Fibroblast of skin of right quadriceps (primary cell): ENCODE measurements at regions not wholly inside any gene's neighbourhood (a gene's known extent, or its start where the extent isn't known, plus 50 kb on each side); places are given as distances from the start of the nearest gene placed in this dataset.
A peak's percentile ranks its signal among the peaks of the same experiment; 100 is the strongest.

ENCODE experiments used
- DNase-seq: peaks from one replicate; pipeline ENCODE4 v3.0.0-alpha.2; 2013

DNA sequence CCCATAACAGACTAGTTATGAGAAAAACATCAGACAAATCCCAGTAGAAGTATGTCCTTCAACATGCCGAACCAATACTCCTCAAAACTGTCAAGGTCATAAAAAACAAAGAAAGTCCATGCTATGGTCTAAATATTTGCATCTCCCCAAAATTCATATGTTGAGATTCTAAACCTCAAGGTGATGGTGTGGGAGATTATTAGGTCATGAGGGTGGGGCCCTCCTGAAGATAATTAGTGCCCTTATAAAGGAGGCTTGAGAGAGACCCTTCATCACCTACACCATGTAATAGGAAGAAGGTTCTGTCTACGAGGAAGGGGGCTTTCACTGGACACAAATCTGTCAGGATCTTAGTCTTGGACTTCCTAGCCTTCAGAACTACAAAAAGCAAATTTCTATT lies 118.6 kb upstream of the GUCY1A2 start:
- DNase-seq, result no peak

DNA sequence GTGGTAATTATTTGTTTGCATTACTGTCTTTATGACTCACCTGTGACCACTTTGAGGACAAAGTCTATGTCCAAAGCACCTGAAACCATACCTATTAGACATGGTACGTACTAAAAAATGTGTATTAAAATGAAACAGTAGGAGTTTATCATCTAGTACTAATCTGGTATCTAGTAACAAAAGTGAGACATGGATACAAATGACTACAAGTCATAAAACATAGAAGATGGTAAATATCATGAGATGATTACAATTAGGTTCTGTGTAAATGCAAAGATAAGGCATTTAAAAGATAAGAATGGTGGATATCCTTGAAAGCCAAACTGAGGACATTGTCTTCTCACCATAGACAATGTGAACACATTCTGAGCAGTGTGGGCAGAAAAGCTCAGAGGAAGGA lies 113.5 kb upstream of the GUCY1A2 start:
- DNase-seq, result no peak

DNA sequence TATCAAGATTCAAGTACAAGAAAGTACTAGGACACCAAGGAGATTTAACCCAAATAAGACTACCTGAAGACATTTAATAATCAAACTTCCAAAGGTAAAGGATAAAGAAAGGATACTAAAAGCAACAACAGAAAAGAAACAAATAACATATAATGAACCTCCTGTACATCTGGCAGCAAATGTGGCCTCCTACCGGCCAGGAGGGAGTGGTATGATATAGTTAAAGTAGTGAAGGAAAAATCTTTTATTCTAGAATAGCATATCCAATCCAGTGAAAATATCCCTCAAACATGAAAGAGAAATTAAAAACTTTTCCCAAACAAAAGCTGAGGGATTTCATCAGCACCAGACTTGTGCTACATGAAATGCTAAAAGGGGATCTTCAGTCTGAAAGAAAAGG lies 104.7 kb upstream of the GUCY1A2 start:
- no peak for DNase-seq

DNA sequence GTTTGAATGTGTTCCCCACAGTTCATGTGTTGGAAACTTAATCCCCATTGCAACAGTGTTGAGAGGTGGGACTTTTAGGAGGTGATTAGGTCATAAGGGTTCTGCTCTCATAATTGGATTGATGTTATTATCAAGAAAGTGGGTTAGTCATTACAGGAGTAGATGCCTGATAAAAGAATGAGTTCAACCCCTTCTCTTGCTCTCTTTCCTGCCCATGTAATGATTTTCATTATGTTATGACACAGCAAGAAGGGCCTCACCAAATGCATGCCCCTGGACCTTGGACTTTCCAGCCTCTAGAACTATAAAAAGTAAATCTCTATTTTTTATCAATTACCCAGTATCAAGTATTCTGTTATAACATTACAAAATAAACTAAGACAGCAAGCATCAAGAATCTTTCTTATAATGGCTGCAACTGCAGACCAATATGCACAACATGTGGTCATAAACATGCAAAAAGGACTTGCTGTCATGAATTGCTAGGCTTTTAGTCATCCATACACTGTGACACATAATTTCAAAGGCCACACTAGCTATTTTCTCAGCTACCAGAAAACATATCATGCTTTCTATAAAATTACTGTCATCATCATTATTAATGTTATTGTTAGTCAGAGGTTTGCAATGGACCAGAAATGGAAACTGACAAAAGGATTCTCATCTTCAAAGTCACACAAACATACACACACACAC lies 99.9 kb upstream of the GUCY1A2 start:
- DNase-seq, result peak; percentile 12

DNA sequence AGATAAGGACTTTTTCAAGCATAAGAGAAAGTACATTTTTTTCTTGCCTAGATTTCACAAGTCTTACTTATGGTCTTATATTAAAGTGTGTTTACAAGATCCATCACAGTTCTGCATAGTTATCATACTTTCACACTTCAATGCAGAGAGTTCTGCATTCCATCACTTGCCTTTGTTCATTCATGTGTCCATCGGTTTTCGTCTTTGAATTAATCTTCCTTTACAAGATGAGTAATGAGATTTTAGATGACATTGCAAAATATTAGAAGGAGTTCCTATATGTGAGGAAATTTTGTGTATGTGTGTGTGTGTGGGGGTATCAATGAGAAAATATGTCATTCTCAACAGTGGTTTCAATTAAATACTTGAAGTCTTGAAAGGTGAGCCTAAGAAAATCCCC lies 98.1 kb upstream of the GUCY1A2 start:
- DNase-seq, result peak; percentile 4

DNA sequence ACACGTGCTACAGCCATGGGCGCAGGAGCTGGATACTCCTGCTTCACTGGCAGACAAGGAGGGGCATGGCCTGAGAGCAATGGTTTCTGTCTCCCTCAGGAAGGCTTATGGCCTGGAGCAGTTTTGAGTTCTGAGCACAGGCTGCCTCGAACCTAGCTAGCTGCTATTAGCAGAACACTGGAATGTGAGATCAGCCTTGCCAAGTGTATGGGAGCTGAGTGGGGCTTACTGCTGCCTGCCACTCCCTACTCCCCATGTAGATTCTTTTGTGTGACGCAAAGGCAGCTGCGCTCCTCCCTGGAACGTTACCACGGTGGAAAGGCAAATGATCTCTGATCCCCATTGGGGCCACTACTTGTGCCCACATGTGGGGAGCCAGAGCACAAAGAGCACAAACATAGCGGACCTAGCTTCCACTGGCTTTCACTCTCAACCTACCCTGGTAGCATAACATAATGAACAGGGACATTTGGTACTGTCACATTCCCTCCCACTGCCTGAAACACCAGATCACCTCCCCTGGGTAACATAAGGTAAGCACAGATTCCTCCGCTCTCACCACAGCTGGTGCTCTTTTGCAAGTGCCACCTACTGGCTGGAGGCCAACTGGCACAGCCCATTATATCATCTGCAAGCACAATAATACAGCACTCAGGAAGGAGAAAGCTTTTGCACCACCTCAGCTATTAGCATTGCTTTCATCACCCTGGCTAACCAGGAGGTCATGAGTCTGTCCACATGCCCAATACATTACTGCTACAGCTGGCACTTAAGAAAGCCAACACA lies 84.6 kb upstream of the GUCY1A2 start:
- no peak for DNase-seq

DNA sequence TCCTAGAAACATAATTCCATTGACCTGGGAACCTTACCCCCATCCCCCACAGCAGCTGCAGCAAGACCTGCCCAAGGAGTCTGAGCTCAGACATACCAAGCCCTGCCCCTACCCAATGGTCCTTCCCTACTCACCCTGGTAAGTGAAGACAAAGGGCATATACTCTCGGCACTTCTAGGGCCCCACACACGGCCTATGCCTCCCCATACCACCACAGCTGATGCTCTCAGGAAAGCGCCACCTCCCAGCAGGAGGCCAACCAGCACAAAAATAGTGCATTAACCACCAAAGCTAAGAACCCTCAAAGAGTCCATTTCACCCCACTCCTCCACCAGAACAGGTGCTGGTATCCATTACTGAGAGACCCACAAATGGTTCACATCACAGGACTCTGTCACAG lies 74.4 kb upstream of the GUCY1A2 start:
- no peak for DNase-seq

DNA sequence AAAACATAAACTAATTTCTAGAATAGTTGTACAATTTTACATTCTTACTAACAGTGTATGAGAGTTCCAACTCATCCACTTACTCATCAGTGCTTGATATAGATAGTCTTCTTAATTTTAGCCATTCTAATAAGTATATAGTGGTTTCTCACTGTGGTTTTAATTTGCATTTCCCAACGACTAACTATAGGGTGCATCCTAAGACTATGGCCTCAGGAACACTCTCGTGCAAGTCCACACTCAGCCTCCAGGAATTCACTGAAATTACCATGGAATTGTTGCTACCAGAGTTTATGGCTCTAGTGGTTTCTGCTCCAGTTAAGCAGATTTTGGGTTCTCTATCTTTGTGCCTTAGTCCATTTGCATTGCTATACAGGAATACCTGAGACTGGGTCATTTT lies 60.1 kb upstream of the GUCY1A2 start:
- DNase-seq, result peak; percentile 17

DNA sequence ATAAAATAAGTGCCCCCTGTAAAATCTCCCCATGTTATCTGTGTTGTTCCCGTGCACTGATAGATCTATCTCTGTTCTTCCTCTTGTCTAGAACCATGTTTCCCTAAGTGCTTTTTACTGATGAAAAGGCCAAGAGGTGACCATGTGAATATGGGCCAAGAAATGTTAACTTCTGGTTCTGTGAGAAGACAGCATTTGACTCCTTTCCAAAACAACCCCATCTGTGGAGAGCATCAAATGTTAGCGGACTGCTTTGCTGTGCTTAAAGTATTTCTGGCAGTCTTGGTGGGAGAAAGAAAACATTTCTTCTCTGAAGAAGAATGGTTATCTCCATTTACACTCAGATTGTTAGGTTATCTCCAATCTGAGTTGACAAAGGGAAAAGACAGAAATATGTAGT lies 58.6 kb upstream of the GUCY1A2 start:
- no peak for DNase-seq

DNA sequence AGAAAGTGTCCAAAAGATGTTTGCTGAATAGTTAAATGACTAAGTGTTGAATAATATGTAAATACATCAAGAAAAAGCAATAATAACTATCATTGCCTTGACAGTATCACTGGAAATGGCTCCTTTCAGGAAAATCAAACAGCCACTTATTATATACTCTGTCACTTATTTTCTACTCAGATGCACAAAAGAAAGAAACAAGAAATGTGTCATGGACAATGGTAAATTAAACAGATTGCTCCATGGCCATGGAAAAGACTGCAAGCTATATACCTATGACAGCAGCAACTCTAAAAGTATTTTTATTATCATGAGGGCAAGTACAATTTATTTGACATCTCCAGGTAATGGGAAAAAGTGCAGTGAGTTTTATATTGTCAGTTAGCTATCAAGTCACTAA lies 52.9 kb upstream of the GUCY1A2 start:
- DNase-seq, result no peak
